HG03354 (cell line): ENCODE measurements at regions not wholly inside any gene's neighbourhood (a gene's known extent, or its start where the extent isn't known, plus 50 kb on each side); places are given as distances from the start of the nearest gene placed in this dataset.

ENCODE experiments used
- ATAC-seq: cut with Tn5 transposase; IDR thresholded peaks from one replicate; pipeline ENCODE4 v1.9.1; 2021; ENCODE audit warnings: mild to moderate bottlenecking; ENCODE audit not compliant: unreplicated experiment, poor library complexity, severe bottlenecking

GRCh38 chr7:17624379-17624778, 315.9 kb downstream of the SNX13 start:
- no peak for ATAC-seq

GRCh38 chr7:17625043-17625442, 315.3 kb downstream of the SNX13 start:
- ATAC-seq: no peak

- no peak for ATAC-seq
Measured at GRCh38 chr7:17626235-17626634, 314.1 kb downstream of the SNX13 start.

GRCh38 chr7:17631061-17631460, 309.2 kb downstream of the SNX13 start:
- no peak for ATAC-seq

GRCh38 chr7:17632384-17632783, 307.9 kb downstream of the SNX13 start:
- ATAC-seq: no peak

- no peak for ATAC-seq
Measured at GRCh38 chr7:17633067-17633466, 307.2 kb downstream of the SNX13 start.

- no peak for ATAC-seq
Measured at GRCh38 chr7:17638727-17639126, 301.6 kb downstream of the SNX13 start.

- peak; percentile 79 for ATAC-seq
Measured at GRCh38 chr7:17640730-17641377, 299.4 kb downstream of the SNX13 start.

GRCh38 chr7:17645500-17645899, 294.8 kb downstream of the SNX13 start:
- no peak for ATAC-seq

GRCh38 chr7:17646253-17646956, 293.9 kb downstream of the SNX13 start:
- ATAC-seq: no peak

GRCh38 chr7:17651341-17651740, 289.0 kb downstream of the SNX13 start:
- ATAC-seq: no peak

GRCh38 chr7:17651863-17652385, 288.4 kb downstream of the SNX13 start:
- no peak for ATAC-seq

- no peak for ATAC-seq
Measured at GRCh38 chr7:17654940-17655339, 285.4 kb downstream of the SNX13 start.

- no peak for ATAC-seq
Measured at GRCh38 chr7:17659126-17659525, 281.2 kb downstream of the SNX13 start.

GRCh38 chr7:17660116-17660515, 280.2 kb downstream of the SNX13 start:
- ATAC-seq: no peak

- ATAC-seq: no peak
Measured at GRCh38 chr7:17661982-17662585, 278.2 kb downstream of the SNX13 start.

- no peak for ATAC-seq
Measured at GRCh38 chr7:17663061-17663675, 277.1 kb downstream of the SNX13 start.

GRCh38 chr7:17665029-17665428, 275.3 kb downstream of the SNX13 start:
- no peak for ATAC-seq

- no peak for ATAC-seq
Measured at GRCh38 chr7:17668122-17668521, 272.2 kb downstream of the SNX13 start.

GRCh38 chr7:17669204-17669603, 271.1 kb downstream of the SNX13 start:
- ATAC-seq: no peak
